KMS-11 (cell line): ENCODE measurements at regions not wholly inside any gene's neighbourhood (a gene's known extent, or its start where the extent isn't known, plus 50 kb on each side); places are given as distances from the start of the nearest gene placed in this dataset.

Experiments
- H2AFZ ChIP-seq: fragments of 200-600 bp; sonication (generic); 2 replicates; pipeline ENCODE4 v1.6.1; 2016; ENCODE audit warnings: antibody characterized with exemption, mixed run types, low read depth
- H3K27ac ChIP-seq: fragments of 200-600 bp; sonication (generic); 2 replicates; pipeline ENCODE4 v1.6.1; 2016; ENCODE audit warnings: mild to moderate bottlenecking, mixed run types
- H3K27me3 ChIP-seq: fragments of 200-600 bp; sonication (generic); 2 replicates; pipeline ENCODE4 v1.6.1; 2017; ENCODE audit warnings: mild to moderate bottlenecking, low read depth, mixed run types, moderate library complexity; ENCODE audit not compliant: insufficient read depth
- H3K36me3 ChIP-seq: fragments of 200-600 bp; sonication (generic); 2 replicates; pipeline ENCODE4 v1.6.1; 2017; ENCODE audit warnings: mild to moderate bottlenecking, mixed run types; ENCODE audit not compliant: insufficient read depth
- H3K4me1 ChIP-seq: fragments of 200-600 bp; sonication (generic); 2 replicates; pipeline ENCODE4 v1.6.1; 2016; ENCODE audit warnings: mild to moderate bottlenecking, low read depth, mixed run types; ENCODE audit not compliant: poor library complexity, severe bottlenecking
- H3K4me2 ChIP-seq: fragments of 200-600 bp; sonication (generic); 2 replicates; pipeline ENCODE4 v1.7.0; 2016; ENCODE audit warnings: mild to moderate bottlenecking, mixed run types
- H3K4me3 ChIP-seq: fragments of 200-600 bp; sonication (generic); IDR thresholded peaks from 2 replicates; pipeline ENCODE4 v1.6.1; 2017; ENCODE audit warnings: low read depth, low read length, mixed read lengths; ENCODE audit not compliant: insufficient read depth
- H3K79me2 ChIP-seq: fragments of 200-600 bp; sonication (generic); 2 replicates; pipeline ENCODE4 v1.6.1; 2016; ENCODE audit warnings: low read depth, mixed run types; ENCODE audit not compliant: insufficient read depth
- H3K9ac ChIP-seq: fragments of 200-600 bp; sonication (generic); 2 replicates; pipeline ENCODE4 v1.6.1; 2016; ENCODE audit warnings: mild to moderate bottlenecking, mixed run types
- H4K20me1 ChIP-seq: fragments of 200-600 bp; sonication (generic); 2 replicates; pipeline ENCODE4 v1.6.1; 2016; ENCODE audit warnings: mild to moderate bottlenecking, mixed run types; ENCODE audit not compliant: insufficient read depth
- CTCF ChIP-seq: fragments of 200-600 bp; sonication (generic); conservative IDR thresholded peaks from 2 replicates; pipeline ENCODE4 v1.6.1; 2017; ENCODE audit warnings: low read depth, mild to moderate bottlenecking, antibody characterized with exemption, low read length, moderate library complexity, mixed read lengths

- no peaks in the 10 kb centered on the region for H4K20me1 ChIP-seq
- no peaks in the 10 kb centered on the region for H3K79me2 ChIP-seq
- H3K36me3 ChIP-seq, result no peaks in the 10 kb centered on the region
- H3K9ac ChIP-seq, result no peak overlapping the region
- H3K27me3 ChIP-seq, result no peaks in the 10 kb centered on the region
- H2AFZ ChIP-seq, result no peak overlapping the region
- TF ChIP-seq CTCF, result no peak
- H3K27ac ChIP-seq, result no peak overlapping the region
- no peak overlapping the region for H3K4me2 ChIP-seq
- no peak overlapping the region for H3K4me3 ChIP-seq
- no peaks in the 10 kb centered on the region for H3K4me1 ChIP-seq
These were observed 250.9 kb upstream of the GMDS start for GRCh38 chr6:2496291-2496690.

GRCh38 chr6:2492686-2493523, 247.5 kb upstream of the GMDS start:
- Histone ChIP-seq H4K20me1 (no peaks in the 10 kb centered on the region), H3K27ac (no peak overlapping the region), H3K4me2 (no peak overlapping the region), H3K9ac (no peak overlapping the region), H3K79me2 (no peaks in the 10 kb centered on the region), H3K4me1 (no peaks in the 10 kb centered on the region), H3K4me3 (no peak overlapping the region), H2AFZ (no peak overlapping the region), H3K36me3 (no peaks in the 10 kb centered on the region), H3K27me3 (no peaks in the 10 kb centered on the region)
- TF ChIP-seq CTCF, result no peak

GRCh38 chr6:2491137-2491536, 245.7 kb upstream of the GMDS start:
- Histone ChIP-seq H3K27me3 (no peaks in the 10 kb centered on the region), H2AFZ (no peak overlapping the region), H3K4me3 (no peak overlapping the region), H3K27ac (no peak overlapping the region), H3K4me2 (no peak overlapping the region), H4K20me1 (no peaks in the 10 kb centered on the region), H3K9ac (no peak overlapping the region), H3K36me3 (no peaks in the 10 kb centered on the region), H3K4me1 (no peaks in the 10 kb centered on the region), H3K79me2 (no peaks in the 10 kb centered on the region)
- no peak for TF ChIP-seq CTCF

GRCh38 chr6:2488578-2488977, 243.2 kb upstream of the GMDS start:
- no peak overlapping the region for H2AFZ ChIP-seq
- no peaks in the 10 kb centered on the region for H3K4me1 ChIP-seq
- no peaks in the 10 kb centered on the region for H4K20me1 ChIP-seq
- no peaks in the 10 kb centered on the region for H3K79me2 ChIP-seq
- H3K4me2 ChIP-seq, result no peak overlapping the region
- H3K36me3 ChIP-seq, result no peaks in the 10 kb centered on the region
- no peak overlapping the region for H3K9ac ChIP-seq
- no peaks in the 10 kb centered on the region for H3K27me3 ChIP-seq
- TF ChIP-seq CTCF, result no peak
- no peak overlapping the region for H3K27ac ChIP-seq
- H3K4me3 ChIP-seq, result no peak overlapping the region
